DOHH2 (cell line): ENCODE measurements at regions not wholly inside any gene's neighbourhood (a gene's known extent, or its start where the extent isn't known, plus 50 kb on each side); places are given as distances from the start of the nearest gene placed in this dataset.

Source experiments
- H3F3A ChIP-seq: fragments of 200-600 bp; sonication (generic), shearing (Covaris generic); 2 replicates; pipeline ENCODE4 v1.6.0; 2016; ENCODE audit warnings: antibody characterized with exemption, mild to moderate bottlenecking; ENCODE audit not compliant: control insufficient read depth, insufficient read depth
- H3K27ac ChIP-seq: fragments of 200-600 bp; sonication (generic); 2 replicates; pipeline ENCODE4 v1.5.1; 2014; ENCODE audit warnings: low read depth, mild to moderate bottlenecking, low read length, moderate library complexity
- H3K27me3 ChIP-seq: fragments of 200-600 bp; sonication (generic); 2 replicates; pipeline ENCODE4 v1.6.1; 2014; ENCODE audit warnings: mild to moderate bottlenecking, low read length, mixed read lengths; ENCODE audit not compliant: control insufficient read depth
- H3K36me3 ChIP-seq: fragments of 200-600 bp; sonication (generic); 2 replicates; pipeline ENCODE4 v1.6.1; 2014; ENCODE audit warnings: mild to moderate bottlenecking, low read length, moderate library complexity, mixed read lengths; ENCODE audit not compliant: control insufficient read depth
- H3K4me1 ChIP-seq: fragments of 200-600 bp; sonication (generic); 2 replicates; pipeline ENCODE4 v1.6.1; 2014; ENCODE audit warnings: mild to moderate bottlenecking, low read length, mixed read lengths; ENCODE audit not compliant: control insufficient read depth
- H3K4me2 ChIP-seq: fragments of 200-600 bp; sonication (generic); 2 replicates; pipeline ENCODE4 v1.6.0; 2014; ENCODE audit warnings: mild to moderate bottlenecking, low read length, moderate library complexity
- H3K4me3 ChIP-seq: fragments of 200-600 bp; sonication (generic); 2 replicates; pipeline ENCODE4 v1.5.1; 2014; ENCODE audit warnings: mild to moderate bottlenecking, low read length, mixed read lengths
- H3K79me2 ChIP-seq: fragments of 200-600 bp; sonication (generic); 2 replicates; pipeline ENCODE4 v1.6.1; 2014; ENCODE audit warnings: mild to moderate bottlenecking, low read length, mixed read lengths; ENCODE audit not compliant: control insufficient read depth
- H3K9me2 ChIP-seq: fragments of 200-600 bp; sonication (generic); replicated peaks from 2 replicates; pipeline ENCODE4 v1.6.1; 2014; ENCODE audit warnings: mild to moderate bottlenecking, low read length, mixed read lengths; ENCODE audit not compliant: control insufficient read depth
- H3K9me3 ChIP-seq: fragments of 200-600 bp; sonication (generic); 2 replicates; pipeline ENCODE4 v1.6.1; 2014; ENCODE audit warnings: antibody characterized with exemption, low read length, mixed read lengths; ENCODE audit not compliant: control insufficient read depth, insufficient read depth
- H4K20me1 ChIP-seq: fragments of 200-600 bp; sonication (generic); 2 replicates; pipeline ENCODE4 v1.6.0; 2014; ENCODE audit warnings: low read depth, mild to moderate bottlenecking, antibody characterized with exemption, low read length, moderate library complexity; ENCODE audit not compliant: control insufficient read depth, insufficient read depth
- CTCF ChIP-seq: fragments of 200-600 bp; sonication (generic); IDR thresholded peaks from one replicate; pipeline ENCODE4 v1.5.1; 2014; ENCODE audit warnings: antibody characterized with exemption, mild to moderate bottlenecking, low read depth, low read length; ENCODE audit not compliant: poor library complexity, severe bottlenecking
- EZH2phosphoT487 ChIP-seq: fragments of 200-600 bp; sonication (generic); IDR thresholded peaks from 2 replicates; pipeline ENCODE4 v1.6.1; 2017; ENCODE audit warnings: borderline replicate concordance, mild to moderate bottlenecking, antibody characterized with exemption, low read length, moderate library complexity, mixed read lengths

GRCh38 chr21:32056791-32057190, 184.0 kb downstream of the HUNK start:
- H3K4me2 ChIP-seq = no peak overlapping the region
- no peaks in the 10 kb centered on the region for H3K9me3 ChIP-seq

GRCh38 chr21:32055305-32055704, 182.5 kb downstream of the HUNK start:
- H4K20me1 ChIP-seq = no peaks in the 10 kb centered on the region
- TF ChIP-seq CTCF (no peak), EZH2phosphoT487 (no peak)
- H3K4me3 ChIP-seq = no peak overlapping the region
- no peak overlapping the region for H3K27ac ChIP-seq
- no peaks in the 10 kb centered on the region for H3F3A ChIP-seq
- no peaks in the 10 kb centered on the region for H3K36me3 ChIP-seq
- no peak overlapping the region for H3K4me2 ChIP-seq
- H3K9me2 ChIP-seq = no peaks in the 10 kb centered on the region
- no peaks in the 10 kb centered on the region for H3K79me2 ChIP-seq
- no peaks in the 10 kb centered on the region for H3K4me1 ChIP-seq
- H3K27me3 ChIP-seq = no peaks in the 10 kb centered on the region
- no peaks in the 10 kb centered on the region for H3K9me3 ChIP-seq

More at GRCh38 chr21:32056791-32057190, 184.0 kb downstream of the HUNK start:
- Histone ChIP-seq H4K20me1 (no peaks in the 10 kb centered on the region), H3K9me2 (no peaks in the 10 kb centered on the region), H3K27ac (no peak overlapping the region), H3K79me2 (no peaks in the 10 kb centered on the region), H3F3A (no peaks in the 10 kb centered on the region), H3K27me3 (no peaks in the 10 kb centered on the region), H3K4me3 (no peak overlapping the region), H3K4me1 (no peaks in the 10 kb centered on the region), H3K36me3 (no peaks in the 10 kb centered on the region)
- no peak for TF ChIP-seq EZH2phosphoT487
- no peak for TF ChIP-seq CTCF
